Left lung (tissue), 4 donors: ENCODE measurements at regions not wholly inside any gene's neighbourhood (a gene's known extent, or its start where the extent isn't known, plus 50 kb on each side); places are given as distances from the start of the nearest gene placed in this dataset.
A peak's percentile ranks its signal among the peaks of the same experiment; 100 is the strongest.

Experiments
- ATAC-seq: fragments of 200-7000 bp; cut with Tn5 transposase; one replicate; pipeline ENCODE4 v1.9.1; 2020; ENCODE audit warnings: moderate library complexity
- DNase-seq, 4 donors: peaks; one replicate each; pipeline ENCODE4 v3.0.0-alpha.2; 2013 to 2020
- H3K27ac ChIP-seq, 2 donors: fragments of 200-600 bp; sonication (generic) in 1 of 2; one replicate each; pipeline versions ENCODE4 v1.5.0 to v1.8.0; 2020 to 2021
- H3K27me3 ChIP-seq, 2 donors: fragments of 200-600 bp; sonication (generic) in 1 of 2; one replicate each; pipeline versions ENCODE4 v1.5.0 to v1.8.0; 2020 to 2021
- H3K36me3 ChIP-seq, 2 donors: fragments of 200-600 bp; sonication (generic) in 1 of 2; one replicate each; pipeline versions ENCODE4 v1.5.0 to v1.8.0; 2020 to 2021
- H3K4me1 ChIP-seq, 2 donors: fragments of 200-600 bp; one replicate each; pipeline ENCODE4 v1.8.0; 2021
- H3K4me3 ChIP-seq, 2 donors: fragments of 200-600 bp; sonication (generic) in 1 of 2; one replicate each; pipeline versions ENCODE4 v1.5.0 to v1.8.0; 2020 to 2021; ENCODE audit warnings: mild to moderate bottlenecking in 1 of 2
- H3K9me3 ChIP-seq, 2 donors: fragments of 200-600 bp; sonication (generic) in 1 of 2; one replicate each; pipeline versions ENCODE4 v1.5.0 to v1.8.0; 2020 to 2021
- intact Hi-C, 2 donors: fragments of 100-400 bp; cut with DNase I; formaldehyde crosslinking; loops; one replicate each; pipeline versions ENCODE4 v1.11.2 to v1.14.2; 2022
- TF ChIP-seq, protein P1 (sequence below), 2 donors: fragments of 200-600 bp; sonication (generic) in 1 of 2; IDR thresholded peaks; one replicate each; pipeline versions ENCODE4 v1.5.0 to v1.8.0; 2021; ENCODE audit warnings: antibody characterized with exemption in 2 of 2
- donor health status: DM: no; HTN: yes; CAD: no.
- donor health status: DM: no; HTN: no; CAD: no.

DNA sequence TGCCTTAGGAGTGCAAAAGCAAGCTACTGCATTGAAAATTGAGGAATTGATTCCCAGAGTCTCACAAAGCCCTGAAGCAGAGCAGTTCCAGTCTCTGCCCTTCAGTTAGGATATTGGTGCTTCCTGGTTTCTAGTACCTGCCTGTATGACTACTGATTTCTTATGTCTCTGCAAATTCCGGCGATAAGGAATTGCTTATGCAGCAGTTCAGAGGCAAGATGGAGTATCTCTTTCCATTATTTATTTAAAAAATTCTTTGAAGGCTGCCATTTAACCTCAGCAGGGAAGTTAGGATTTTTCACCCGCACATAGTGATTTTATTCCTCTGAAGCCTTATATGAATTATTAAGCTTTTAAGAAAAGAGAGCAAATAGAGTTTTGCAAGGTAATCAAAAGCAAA, 184.9 kb upstream of the SSTR1 start:
- TF ChIP-seq, protein P1, sequence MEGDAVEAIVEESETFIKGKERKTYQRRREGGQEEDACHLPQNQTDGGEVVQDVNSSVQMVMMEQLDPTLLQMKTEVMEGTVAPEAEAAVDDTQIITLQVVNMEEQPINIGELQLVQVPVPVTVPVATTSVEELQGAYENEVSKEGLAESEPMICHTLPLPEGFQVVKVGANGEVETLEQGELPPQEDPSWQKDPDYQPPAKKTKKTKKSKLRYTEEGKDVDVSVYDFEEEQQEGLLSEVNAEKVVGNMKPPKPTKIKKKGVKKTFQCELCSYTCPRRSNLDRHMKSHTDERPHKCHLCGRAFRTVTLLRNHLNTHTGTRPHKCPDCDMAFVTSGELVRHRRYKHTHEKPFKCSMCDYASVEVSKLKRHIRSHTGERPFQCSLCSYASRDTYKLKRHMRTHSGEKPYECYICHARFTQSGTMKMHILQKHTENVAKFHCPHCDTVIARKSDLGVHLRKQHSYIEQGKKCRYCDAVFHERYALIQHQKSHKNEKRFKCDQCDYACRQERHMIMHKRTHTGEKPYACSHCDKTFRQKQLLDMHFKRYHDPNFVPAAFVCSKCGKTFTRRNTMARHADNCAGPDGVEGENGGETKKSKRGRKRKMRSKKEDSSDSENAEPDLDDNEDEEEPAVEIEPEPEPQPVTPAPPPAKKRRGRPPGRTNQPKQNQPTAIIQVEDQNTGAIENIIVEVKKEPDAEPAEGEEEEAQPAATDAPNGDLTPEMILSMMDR (IDR thresholded peaks at IDR 0.05), result no peak
- ATAC-seq (no peak), DNase-seq (no peak)
- Histone ChIP-seq H3K27ac (no peak overlapping the region), H3K4me1 (no peaks in the 10 kb centered on the region), H3K27me3 (no peaks in the 10 kb centered on the region), H3K4me3 (no peak overlapping the region), H3K9me3 (peaks cover 0 to 17% of the 10 kb centered on the region in 2 donors), H3K36me3 (no peaks in the 10 kb centered on the region)
- intact Hi-C loops, result no loop called here

DNA sequence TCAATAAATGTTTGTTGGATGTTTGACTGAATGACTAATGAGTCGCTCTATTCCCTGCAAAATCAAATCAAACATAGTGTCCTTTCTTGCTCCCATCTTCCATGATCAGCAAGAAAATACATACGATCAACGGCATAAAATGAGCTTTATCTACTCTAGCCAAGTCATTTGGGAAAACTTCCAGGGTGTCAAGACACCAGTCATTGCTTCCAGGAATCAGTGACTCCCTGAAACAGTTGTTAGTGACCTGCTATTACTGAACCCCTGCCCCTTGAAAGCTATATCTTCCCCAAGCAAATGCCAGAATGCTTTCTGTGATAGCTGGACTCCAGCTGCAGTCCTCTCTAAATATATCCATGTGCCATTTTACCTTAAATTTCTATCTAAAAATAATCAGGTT, 169.5 kb upstream of the SSTR1 start:
- H3K36me3 ChIP-seq, result no peaks in the 10 kb centered on the region
- peak in 2 of 4 donors; percentile 24 to 37 for DNase-seq
- no peak overlapping the region for H3K27ac ChIP-seq
- H3K4me1 ChIP-seq, result no peaks in the 10 kb centered on the region
- no peaks in the 10 kb centered on the region for H3K9me3 ChIP-seq
- TF ChIP-seq, protein P1 (IDR thresholded peaks at IDR 0.05), result no peak
- no peak overlapping the region for H3K4me3 ChIP-seq
- ATAC-seq, result no peak
- H3K27me3 ChIP-seq, result no peaks in the 10 kb centered on the region
- intact Hi-C loops, result no loop called here

DNA sequence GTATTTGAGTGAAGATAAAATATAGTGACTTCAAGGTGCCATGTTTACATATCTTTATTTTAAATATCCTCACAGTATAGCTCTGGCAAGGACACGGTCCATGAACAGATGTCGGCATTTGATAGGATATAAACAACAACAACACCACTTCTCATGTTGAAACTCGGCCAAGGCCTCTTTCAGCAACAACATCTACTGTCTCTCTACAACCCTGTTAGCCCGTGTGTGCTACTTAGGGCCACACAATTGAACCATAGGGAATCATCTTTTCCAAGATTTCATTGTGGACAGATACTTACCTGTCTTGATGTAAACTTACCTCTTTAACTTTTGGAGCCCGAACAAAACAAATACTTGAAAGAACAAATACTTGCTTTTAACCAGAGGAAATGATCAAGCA, 168.7 kb upstream of the SSTR1 start:
- intact Hi-C loops, result no loop called here
- TF ChIP-seq, protein P1 (IDR thresholded peaks at IDR 0.05), result no peak
- DNase-seq, result peak in 2 of 4 donors; percentile 53 to 62
- Histone ChIP-seq H3K4me1 (no peaks in the 10 kb centered on the region), H3K9me3 (no peaks in the 10 kb centered on the region), H3K27me3 (no peaks in the 10 kb centered on the region), H3K27ac (no peak overlapping the region), H3K4me3 (no peak overlapping the region), H3K36me3 (no peaks in the 10 kb centered on the region)
- ATAC-seq, result no peak

- Histone ChIP-seq H3K4me1 (no peaks in the 10 kb centered on the region), H3K4me3 (no peak overlapping the region), H3K36me3 (no peaks in the 10 kb centered on the region), H3K9me3 (no peaks in the 10 kb centered on the region), H3K27me3 (no peaks in the 10 kb centered on the region), H3K27ac (no peak overlapping the region)
- TF ChIP-seq, protein P1 (IDR thresholded peaks at IDR 0.05), result no peak
- intact Hi-C loops, result no loop called here
- ATAC-seq (peak; percentile 35), DNase-seq (peak in 2 of 4 donors; percentile 72 to 78)
Observed at GRCh38 chr14:38039496-38039895, 168.2 kb upstream of the SSTR1 start.

DNA sequence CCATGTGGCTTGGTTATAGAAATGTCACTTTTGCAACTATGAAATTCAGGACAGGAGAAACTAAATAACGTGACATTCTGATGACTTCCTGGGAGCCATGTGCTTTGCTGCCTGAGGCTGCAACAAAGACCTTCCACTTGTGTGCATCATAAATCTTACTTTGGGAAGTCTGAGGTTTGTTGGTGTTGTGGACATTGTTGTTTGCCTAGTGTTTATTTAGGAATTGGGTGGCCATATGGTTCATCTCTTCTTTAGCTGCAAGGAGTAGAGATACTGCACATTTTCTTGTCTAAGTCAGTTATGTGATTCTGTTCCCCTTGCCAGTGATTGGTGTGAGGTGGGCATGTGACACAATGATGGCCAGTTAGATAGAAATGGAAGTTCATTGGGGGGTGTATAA, 167.3 kb upstream of the SSTR1 start:
- intact Hi-C loops, result no loop called here
- TF ChIP-seq, protein P1 (IDR thresholded peaks at IDR 0.05), result no peak
- H3K4me1 ChIP-seq, result no peaks in the 10 kb centered on the region
- no peak overlapping the region for H3K4me3 ChIP-seq
- no peaks in the 10 kb centered on the region for H3K36me3 ChIP-seq
- no peak overlapping the region for H3K27ac ChIP-seq
- H3K27me3 ChIP-seq, result no peaks in the 10 kb centered on the region
- ATAC-seq (no peak), DNase-seq (no peak)
- no peaks in the 10 kb centered on the region for H3K9me3 ChIP-seq
